SU-DHL-6 (cell line): ENCODE measurements at regions not wholly inside any gene's neighbourhood (a gene's known extent, or its start where the extent isn't known, plus 50 kb on each side); places are given as distances from the start of the nearest gene placed in this dataset.

ENCODE experiments used
- H2AFZ ChIP-seq: fragments of 200-600 bp; sonication (generic); 2 replicates; pipeline ENCODE4 v1.6.1; 2014; ENCODE audit warnings: low read depth, mild to moderate bottlenecking, moderate library complexity, mixed read lengths, antibody characterized with exemption, low read length; ENCODE audit not compliant: severe bottlenecking
- H3F3A ChIP-seq: fragments of 200-600 bp; shearing (Covaris generic); 2 replicates; pipeline ENCODE4 v1.6.0; 2016; ENCODE audit warnings: antibody characterized with exemption, mild to moderate bottlenecking; ENCODE audit not compliant: insufficient read depth
- H3K27ac ChIP-seq: fragments of 200-600 bp; sonication (generic); 2 replicates; pipeline ENCODE4 v1.5.1; 2016; ENCODE audit warnings: low read depth, mild to moderate bottlenecking, low read length, moderate library complexity, mixed read lengths
- H3K27me3 ChIP-seq: fragments of 200-600 bp; sonication (generic), shearing (Covaris generic); 2 replicates; pipeline ENCODE4 v1.6.0; 2014; ENCODE audit warnings: mild to moderate bottlenecking, low read length
- H3K36me3 ChIP-seq: fragments of 200-600 bp; sonication (generic); 2 replicates; pipeline ENCODE4 v1.6.1; 2014; ENCODE audit warnings: mild to moderate bottlenecking, low read length, mixed read lengths
- H3K4me2 ChIP-seq: fragments of 300-600, 200-600 bp; shearing (Covaris generic), sonication (generic); 2 replicates; pipeline ENCODE4 v1.6.0; 2014; ENCODE audit warnings: low read length, low read depth, mild to moderate bottlenecking; ENCODE audit not compliant: poor library complexity, severe bottlenecking
- H3K4me3 ChIP-seq: fragments of 200-600 bp; sonication (generic); 2 replicates; pipeline ENCODE4 v1.5.1; 2014; ENCODE audit warnings: antibody characterized with exemption, low read length, mild to moderate bottlenecking, mixed read lengths; ENCODE audit not compliant: insufficient read depth, poor library complexity, severe bottlenecking
- H3K79me2 ChIP-seq: fragments of 200-600 bp; sonication (generic); 2 replicates; pipeline ENCODE4 v1.6.1; 2014; ENCODE audit warnings: mild to moderate bottlenecking, low read length, moderate library complexity; ENCODE audit not compliant: insufficient read depth
- H3K9ac ChIP-seq: fragments of 200-600 bp; sonication (generic); 2 replicates; pipeline ENCODE4 v1.7.0; 2014; ENCODE audit warnings: mild to moderate bottlenecking, low read length
- H3K9me2 ChIP-seq: fragments of 200-600 bp; sonication (generic); replicated peaks from 2 replicates; pipeline ENCODE4 v1.6.1; 2014; ENCODE audit warnings: low read length; ENCODE audit not compliant: insufficient read depth
- H3K9me3 ChIP-seq: fragments of 200-600 bp; sonication (generic); 2 replicates; pipeline ENCODE4 v1.6.1; 2014; ENCODE audit warnings: low read length, mixed read lengths; ENCODE audit not compliant: insufficient read depth
- H4K20me1 ChIP-seq: fragments of 200-600 bp; sonication (generic); 2 replicates; pipeline ENCODE4 v1.6.1; 2014; ENCODE audit warnings: low read depth, mild to moderate bottlenecking, antibody characterized with exemption, low read length, moderate library complexity, mixed read lengths
- CTCF ChIP-seq: fragments of 200-600 bp; sonication (generic); IDR thresholded peaks from one replicate; pipeline ENCODE4 v1.5.1; 2017; ENCODE audit warnings: antibody characterized with exemption, mild to moderate bottlenecking, low read length, moderate library complexity; ENCODE audit not compliant: insufficient read depth, poor library complexity, severe bottlenecking
- EZH2phosphoT487 ChIP-seq: fragments of 200-600 bp; sonication (generic), shearing (Covaris generic); conservative IDR thresholded peaks from 2 replicates; pipeline ENCODE4 v1.6.1; 2018; ENCODE audit warnings: mild to moderate bottlenecking, antibody characterized with exemption, low read length, moderate library complexity, mixed read lengths

GRCh38 chr14:44162197-44162596 lies 344.9 kb downstream of the FSCB start:
- no peak overlapping the region for H3K4me2 ChIP-seq
- H3K9me3 ChIP-seq, result peaks cover 7% of the 10 kb centered on the region; the same call in 1 of the 2 replicates
- H3K9me2 ChIP-seq, result no peaks in the 10 kb centered on the region
- H3F3A ChIP-seq, result no peaks in the 10 kb centered on the region
- TF ChIP-seq EZH2phosphoT487 (no peak), CTCF (no peak)
- no peak overlapping the region for H3K4me3 ChIP-seq
- no peaks in the 10 kb centered on the region for H3K27me3 ChIP-seq
- no peak overlapping the region for H2AFZ ChIP-seq
- no peaks in the 10 kb centered on the region for H3K79me2 ChIP-seq
- H3K27ac ChIP-seq, result no peak overlapping the region
- no peaks in the 10 kb centered on the region for H4K20me1 ChIP-seq
- no peak overlapping the region for H3K9ac ChIP-seq
- no peaks in the 10 kb centered on the region for H3K36me3 ChIP-seq

DNA sequence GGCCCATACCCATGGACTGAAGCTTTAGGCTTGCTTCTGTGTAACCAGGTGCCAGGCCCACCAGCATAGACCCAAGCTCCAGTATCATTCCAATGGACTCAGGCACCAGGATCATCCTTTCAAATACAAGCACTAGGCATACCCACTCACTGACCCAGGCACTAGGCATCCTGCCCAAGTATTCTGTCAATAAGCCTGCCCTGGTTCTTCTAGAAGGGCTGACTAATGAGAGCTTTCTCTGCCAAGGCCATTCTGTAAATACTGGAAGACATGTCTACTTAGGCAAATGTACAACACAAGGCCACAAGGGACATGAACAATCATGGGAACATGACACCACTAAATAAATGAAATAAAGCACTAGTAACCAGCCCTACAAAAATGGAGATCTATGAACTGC lies 352.2 kb downstream of the FSCB start:
- Histone ChIP-seq H3K4me2 (no peak overlapping the region), H3K27me3 (no peaks in the 10 kb centered on the region), H3K4me3 (no peak overlapping the region), H3K36me3 (no peaks in the 10 kb centered on the region), H4K20me1 (no peaks in the 10 kb centered on the region), H3F3A (no peaks in the 10 kb centered on the region), H3K79me2 (no peaks in the 10 kb centered on the region), H3K9me3 (peaks cover 4% of the 10 kb centered on the region; the same call in 1 of the 2 replicates), H3K9me2 (no peaks in the 10 kb centered on the region), H3K9ac (no peak overlapping the region), H3K27ac (no peak overlapping the region), H2AFZ (no peak overlapping the region)
- no peak for TF ChIP-seq EZH2phosphoT487
- TF ChIP-seq CTCF, result no peak

- Histone ChIP-seq H3K27ac (no peak overlapping the region), H3K9me2 (no peaks in the 10 kb centered on the region), H3K9me3 (peaks cover 4% of the 10 kb centered on the region; the same call in 1 of the 2 replicates), H3K4me3 (no peak overlapping the region), H3K27me3 (no peaks in the 10 kb centered on the region), H4K20me1 (no peaks in the 10 kb centered on the region), H3K79me2 (no peaks in the 10 kb centered on the region), H3K36me3 (no peaks in the 10 kb centered on the region), H3K4me2 (no peak overlapping the region), H2AFZ (no peak overlapping the region), H3K9ac (no peak overlapping the region), H3F3A (no peaks in the 10 kb centered on the region)
- TF ChIP-seq CTCF (no peak), EZH2phosphoT487 (no peak)
These were observed 352.6 kb downstream of the FSCB start for GRCh38 chr14:44154446-44154845.
